ENCODE measurements at regions not wholly inside any gene's neighbourhood (a gene's known extent, or its start where the extent isn't known, plus 50 kb on each side); places are given as distances from the start of the nearest gene placed in this dataset.

- TF ChIP-seq FOXP2 (optimal IDR thresholded peaks at IDR 0.05; ENCODE audit: borderline replicate concordance, extremely low read depth, extremely low read length, insufficient read depth) (no peak), SIN3A (IDR thresholded peaks at IDR 0.05; ENCODE audit: borderline replicate concordance, insufficient read depth, low read length) (no peak), TAF1 (IDR thresholded peaks at IDR 0.05; ENCODE audit: borderline replicate concordance, insufficient read depth, low read length) (no peak), POLR2AphosphoS5 (IDR thresholded peaks at IDR 0.05; ENCODE audit: low read depth, low read length) (no peak)
- TF ChIP-seq, protein P1, sequence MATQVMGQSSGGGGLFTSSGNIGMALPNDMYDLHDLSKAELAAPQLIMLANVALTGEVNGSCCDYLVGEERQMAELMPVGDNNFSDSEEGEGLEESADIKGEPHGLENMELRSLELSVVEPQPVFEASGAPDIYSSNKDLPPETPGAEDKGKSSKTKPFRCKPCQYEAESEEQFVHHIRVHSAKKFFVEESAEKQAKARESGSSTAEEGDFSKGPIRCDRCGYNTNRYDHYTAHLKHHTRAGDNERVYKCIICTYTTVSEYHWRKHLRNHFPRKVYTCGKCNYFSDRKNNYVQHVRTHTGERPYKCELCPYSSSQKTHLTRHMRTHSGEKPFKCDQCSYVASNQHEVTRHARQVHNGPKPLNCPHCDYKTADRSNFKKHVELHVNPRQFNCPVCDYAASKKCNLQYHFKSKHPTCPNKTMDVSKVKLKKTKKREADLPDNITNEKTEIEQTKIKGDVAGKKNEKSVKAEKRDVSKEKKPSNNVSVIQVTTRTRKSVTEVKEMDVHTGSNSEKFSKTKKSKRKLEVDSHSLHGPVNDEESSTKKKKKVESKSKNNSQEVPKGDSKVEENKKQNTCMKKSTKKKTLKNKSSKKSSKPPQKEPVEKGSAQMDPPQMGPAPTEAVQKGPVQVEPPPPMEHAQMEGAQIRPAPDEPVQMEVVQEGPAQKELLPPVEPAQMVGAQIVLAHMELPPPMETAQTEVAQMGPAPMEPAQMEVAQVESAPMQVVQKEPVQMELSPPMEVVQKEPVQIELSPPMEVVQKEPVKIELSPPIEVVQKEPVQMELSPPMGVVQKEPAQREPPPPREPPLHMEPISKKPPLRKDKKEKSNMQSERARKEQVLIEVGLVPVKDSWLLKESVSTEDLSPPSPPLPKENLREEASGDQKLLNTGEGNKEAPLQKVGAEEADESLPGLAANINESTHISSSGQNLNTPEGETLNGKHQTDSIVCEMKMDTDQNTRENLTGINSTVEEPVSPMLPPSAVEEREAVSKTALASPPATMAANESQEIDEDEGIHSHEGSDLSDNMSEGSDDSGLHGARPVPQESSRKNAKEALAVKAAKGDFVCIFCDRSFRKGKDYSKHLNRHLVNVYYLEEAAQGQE (IDR thresholded peaks at IDR 0.05; ENCODE audit: insufficient read depth in 1 of 2, low read depth in 2 of 2, low read length in 2 of 2) = no peak
Observed at GRCh38 chr14:71610149-71610548, 322.1 kb upstream of the RGS6 start.

DNA sequence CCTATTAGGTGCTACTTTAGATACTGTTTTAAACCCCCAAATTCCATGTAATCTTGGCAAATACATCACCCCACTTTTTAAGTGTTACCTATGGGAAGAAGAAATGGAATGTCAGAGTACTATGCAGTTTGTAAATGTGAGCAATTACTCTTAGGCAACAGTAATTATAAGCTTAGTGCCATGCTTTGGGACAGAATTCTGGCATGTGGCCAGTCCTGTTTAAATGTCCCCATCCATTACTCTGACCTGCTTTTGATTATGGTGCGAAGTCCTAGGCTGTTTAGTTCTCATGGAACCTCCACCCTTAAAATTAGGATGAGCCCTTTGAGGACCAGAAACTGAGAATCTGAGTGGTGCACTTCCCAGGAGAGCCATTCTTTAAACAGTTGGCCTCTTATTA lies 321.4 kb upstream of the RGS6 start:
- TF ChIP-seq POLR2AphosphoS5 (IDR thresholded peaks at IDR 0.05; ENCODE audit: low read depth, low read length) (no peak), FOXP2 (optimal IDR thresholded peaks at IDR 0.05; ENCODE audit: borderline replicate concordance, extremely low read depth, extremely low read length, insufficient read depth) (no peak), SIN3A (IDR thresholded peaks at IDR 0.05; ENCODE audit: borderline replicate concordance, insufficient read depth, low read length) (no peak), TAF1 (IDR thresholded peaks at IDR 0.05; ENCODE audit: borderline replicate concordance, insufficient read depth, low read length) (no peak)
- TF ChIP-seq, protein P1 (IDR thresholded peaks at IDR 0.05; ENCODE audit: insufficient read depth in 1 of 2, low read depth in 2 of 2, low read length in 2 of 2) = no peak

DNA sequence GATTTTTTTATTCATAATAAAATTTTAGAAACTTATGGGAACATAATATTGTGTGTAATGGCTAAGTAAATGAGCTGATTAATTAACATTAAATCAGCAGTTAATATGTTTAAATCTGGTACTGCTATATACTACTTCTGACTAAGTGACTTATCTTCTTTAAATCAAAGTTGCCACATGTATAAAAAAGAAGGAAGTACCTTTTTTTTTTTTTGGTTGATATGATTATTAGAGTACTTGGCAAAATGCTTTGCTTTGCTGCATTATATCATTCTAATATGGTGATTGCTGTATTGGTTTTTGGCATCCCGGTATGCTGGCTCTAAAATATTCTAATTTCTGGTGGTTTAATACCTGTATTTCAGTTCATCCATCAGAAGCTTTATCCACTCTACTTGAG lies 319.1 kb upstream of the RGS6 start:
- TF ChIP-seq POLR2AphosphoS5 (IDR thresholded peaks at IDR 0.05; ENCODE audit: low read depth, low read length) (no peak), SIN3A (IDR thresholded peaks at IDR 0.05; ENCODE audit: borderline replicate concordance, insufficient read depth, low read length) (no peak), TAF1 (IDR thresholded peaks at IDR 0.05; ENCODE audit: borderline replicate concordance, insufficient read depth, low read length) (no peak), FOXP2 (optimal IDR thresholded peaks at IDR 0.05; ENCODE audit: borderline replicate concordance, extremely low read depth, extremely low read length, insufficient read depth) (no peak)
- TF ChIP-seq, protein P1 (IDR thresholded peaks at IDR 0.05; ENCODE audit: insufficient read depth in 1 of 2, low read depth in 2 of 2, low read length in 2 of 2) = no peak

DNA sequence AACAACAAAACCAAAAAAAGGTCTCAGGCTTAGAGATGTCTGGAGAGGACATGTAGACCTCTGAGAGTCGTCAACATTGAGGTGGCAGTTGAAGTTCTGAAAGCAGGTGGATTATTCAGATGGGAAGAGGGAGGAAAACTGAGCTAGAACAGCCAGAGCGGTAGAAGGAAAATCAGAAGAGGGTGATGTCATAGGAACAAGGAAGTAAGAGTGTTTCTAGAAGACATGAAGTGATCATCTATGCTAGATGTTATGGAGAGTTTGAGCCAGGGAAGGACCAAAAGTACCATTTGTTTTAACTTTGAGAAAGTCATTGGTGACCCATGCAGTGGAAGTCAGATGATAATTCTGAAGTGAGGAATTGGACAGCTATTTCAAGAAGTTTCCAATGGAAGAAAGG lies 316.2 kb upstream of the RGS6 start:
- TF ChIP-seq TAF1 (IDR thresholded peaks at IDR 0.05; ENCODE audit: borderline replicate concordance, insufficient read depth, low read length) (no peak), SIN3A (IDR thresholded peaks at IDR 0.05; ENCODE audit: borderline replicate concordance, insufficient read depth, low read length) (no peak), POLR2AphosphoS5 (IDR thresholded peaks at IDR 0.05; ENCODE audit: low read depth, low read length) (no peak), FOXP2 (optimal IDR thresholded peaks at IDR 0.05; ENCODE audit: borderline replicate concordance, extremely low read depth, extremely low read length, insufficient read depth) (no peak)
- TF ChIP-seq, protein P1 (IDR thresholded peaks at IDR 0.05; ENCODE audit: insufficient read depth in 1 of 2, low read depth in 2 of 2, low read length in 2 of 2) = no peak

GRCh38 chr14:71618047-71618446 lies 314.2 kb upstream of the RGS6 start:
- no peak for TF ChIP-seq FOXP2 (optimal IDR thresholded peaks at IDR 0.05; ENCODE audit: borderline replicate concordance, extremely low read depth, extremely low read length, insufficient read depth)
- TF ChIP-seq POLR2AphosphoS5 (IDR thresholded peaks at IDR 0.05; ENCODE audit: low read depth, low read length) = no peak
- TF ChIP-seq SIN3A (IDR thresholded peaks at IDR 0.05; ENCODE audit: borderline replicate concordance, insufficient read depth, low read length) = no peak
- TF ChIP-seq TAF1 (IDR thresholded peaks at IDR 0.05; ENCODE audit: borderline replicate concordance, insufficient read depth, low read length) = no peak
- TF ChIP-seq, protein P1 (IDR thresholded peaks at IDR 0.05; ENCODE audit: insufficient read depth in 1 of 2, low read depth in 2 of 2, low read length in 2 of 2) = no peak
